ENCODE measurements at regions not wholly inside any gene's neighbourhood (a gene's known extent, or its start where the extent isn't known, plus 50 kb on each side); places are given as distances from the start of the nearest gene placed in this dataset.
"Not testable (repeated sequence)": the region's sequence is repeated elsewhere in the genome, so short reads cannot be mapped to it uniquely, and the experiment has no call there.

- ChIA-PET POLR2A (no interaction called here), CTCF (no interaction called here)
- TF ChIP-seq FOXA1 (IDR thresholded peaks at IDR 0.05) (no peak), LEF1 (IDR thresholded peaks at IDR 0.05; ENCODE audit: borderline replicate concordance) (no peak), NFRKB (IDR thresholded peaks at IDR 0.05) (no peak), ZNF384 (IDR thresholded peaks at IDR 0.05) (no peak), BHLHE40 (IDR thresholded peaks at IDR 0.05; ENCODE audit: borderline replicate concordance) (no peak), ARNT (IDR thresholded peaks at IDR 0.05) (no peak), SUZ12 (IDR thresholded peaks at IDR 0.05) (no peak), ELF4 (IDR thresholded peaks at IDR 0.05) (no peak), FOXM1 (IDR thresholded peaks at IDR 0.05; ENCODE audit: borderline replicate concordance) (no peak), SP1 (IDR thresholded peaks at IDR 0.05) (no peak), TARDBP (IDR thresholded peaks at IDR 0.05) (no peak), HDGF (IDR thresholded peaks at IDR 0.05; ENCODE audit: borderline replicate concordance) (no peak), L3MBTL2 (conservative IDR thresholded peaks at IDR 0.05) (no peak), CTBP1 (IDR thresholded peaks at IDR 0.05; ENCODE audit: borderline replicate concordance) (no peak), PKNOX1 (IDR thresholded peaks at IDR 0.05) (no peak), FOXK2 (IDR thresholded peaks at IDR 0.05) (no peak)
- DNase-seq (ENCODE audit: extremely low spot score) = no peak
Observed at GRCh38 chr16:80253741-80254140, 287.1 kb upstream of the DYNLRB2 start.

- TF ChIP-seq TARDBP (IDR thresholded peaks at IDR 0.05) = no peak
- ChIA-PET POLR2A (no interaction called here), CTCF (no interaction called here)
- no peak for DNase-seq (ENCODE audit: extremely low spot score)
Observed at GRCh38 chr16:80250381-80250780, 290.4 kb upstream of the DYNLRB2 start.

GRCh38 chr16:80243303-80243702 is 297.5 kb upstream of the DYNLRB2 start:
- DNase-seq (ENCODE audit: extremely low spot score); CTCF ChIA-PET; POLR2A ChIA-PET: not testable (repeated sequence)

- CTCF ChIA-PET; DNase-seq (ENCODE audit: extremely low spot score); POLR2A ChIA-PET: not testable (repeated sequence)
Observed at GRCh38 chr16:80242279-80242678, 298.5 kb upstream of the DYNLRB2 start.

- no peak for DNase-seq (ENCODE audit: extremely low spot score)
- TF ChIP-seq HDGF (IDR thresholded peaks at IDR 0.05; ENCODE audit: borderline replicate concordance) (no peak), PKNOX1 (IDR thresholded peaks at IDR 0.05) (no peak), L3MBTL2 (conservative IDR thresholded peaks at IDR 0.05) (no peak), LEF1 (IDR thresholded peaks at IDR 0.05; ENCODE audit: borderline replicate concordance) (no peak), SUZ12 (IDR thresholded peaks at IDR 0.05) (no peak), BHLHE40 (IDR thresholded peaks at IDR 0.05; ENCODE audit: borderline replicate concordance) (no peak), CTBP1 (IDR thresholded peaks at IDR 0.05; ENCODE audit: borderline replicate concordance) (no peak), FOXM1 (IDR thresholded peaks at IDR 0.05; ENCODE audit: borderline replicate concordance) (no peak), ELF4 (IDR thresholded peaks at IDR 0.05) (no peak), FOXA1 (IDR thresholded peaks at IDR 0.05) (no peak), NFRKB (IDR thresholded peaks at IDR 0.05) (no peak)
- CTCF ChIA-PET = interaction anchor here (0.6 kb wide), 3 partner anchors 44 to 840 kb away, joined by 3 to 4 read pairs (median 3); no protein-coding TSS in a partner anchor
- POLR2A ChIA-PET = no interaction called here
Observed at GRCh38 chr16:80233097-80233835, 307.5 kb upstream of the DYNLRB2 start.

- DNase-seq (ENCODE audit: extremely low spot score) = no peak
- CTCF ChIA-PET = no interaction called here
- no peak for TF ChIP-seq FOXM1 (IDR thresholded peaks at IDR 0.05; ENCODE audit: borderline replicate concordance)
- POLR2A ChIA-PET = no interaction called here
Observed at GRCh38 chr16:80231888-80232287, 308.9 kb upstream of the DYNLRB2 start.

- DNase-seq (ENCODE audit: extremely low spot score) = no peak
- POLR2A ChIA-PET = no interaction called here
- TF ChIP-seq CTBP1 (IDR thresholded peaks at IDR 0.05; ENCODE audit: borderline replicate concordance) (no peak), TARDBP (IDR thresholded peaks at IDR 0.05) (no peak)
- CTCF ChIA-PET = no interaction called here
Observed at GRCh38 chr16:80231121-80231520, 309.7 kb upstream of the DYNLRB2 start.

GRCh38 chr16:80230328-80231120 is 310.3 kb upstream of the DYNLRB2 start:
- ChIA-PET CTCF (no interaction called here), POLR2A (no interaction called here)
- no peak for TF ChIP-seq ARNT (IDR thresholded peaks at IDR 0.05)
- no peak for TF ChIP-seq PKNOX1 (IDR thresholded peaks at IDR 0.05)
- no peak for TF ChIP-seq BHLHE40 (IDR thresholded peaks at IDR 0.05; ENCODE audit: borderline replicate concordance)
- TF ChIP-seq NFRKB (IDR thresholded peaks at IDR 0.05) = no peak
- TF ChIP-seq SUZ12 (IDR thresholded peaks at IDR 0.05) = no peak
- no peak for TF ChIP-seq HDGF (IDR thresholded peaks at IDR 0.05; ENCODE audit: borderline replicate concordance)
- DNase-seq (ENCODE audit: extremely low spot score) = no peak
